Lung (tissue), 11 donors: ENCODE measurements at regions not wholly inside any gene's neighbourhood (a gene's known extent, or its start where the extent isn't known, plus 50 kb on each side); places are given as distances from the start of the nearest gene placed in this dataset.

Source experiments
- ATAC-seq: fragments of 200-7000 bp; cut with Tn5 transposase; one replicate; pipeline ENCODE4 v1.9.1; 2020; ENCODE audit warnings: moderate number of reproducible peaks; ENCODE audit not compliant: insufficient read depth, low FRiP score
- DNase-seq, 3 donors: peaks; one replicate each; pipeline ENCODE4 v3.0.0-alpha.2; 2013 to 2017
- H3K27ac ChIP-seq, 2 donors: one replicate each; pipeline ENCODE4 v1.5.1; 2013; ENCODE audit warnings: mild to moderate bottlenecking in 2 of 2, moderate library complexity in 2 of 2, control low read depth in 1 of 2, inconsistent platforms in 1 of 2, low read depth in 1 of 2, low read length in 1 of 2
- H3K27me3 ChIP-seq, 3 donors: one replicate each; pipeline ENCODE4 v1.5.1; 2013; ENCODE audit warnings: low read length in 2 of 3; ENCODE audit not compliant: control insufficient read depth in 3 of 3, insufficient read depth in 3 of 3
- H3K36me3 ChIP-seq, 4 donors: one replicate each; pipeline ENCODE4 v1.5.1; 2013; ENCODE audit warnings: low read length in 4 of 4, mild to moderate bottlenecking in 1 of 4, moderate library complexity in 1 of 4; ENCODE audit not compliant: control insufficient read depth in 4 of 4, insufficient read depth in 4 of 4
- H3K4me1 ChIP-seq, 5 donors: one replicate each; pipeline ENCODE4 v1.5.1; 2013; ENCODE audit warnings: low read length in 5 of 5, mild to moderate bottlenecking in 2 of 5, moderate library complexity in 1 of 5; ENCODE audit not compliant: control insufficient read depth in 5 of 5, insufficient read depth in 5 of 5
- H3K4me3 ChIP-seq: one replicate; pipeline ENCODE4 v1.5.1; 2013; ENCODE audit warnings: mild to moderate bottlenecking, control low read depth, moderate library complexity
- H3K9ac ChIP-seq, 2 donors: one replicate each; pipeline ENCODE4 v1.5.1; 2013; ENCODE audit warnings: low read length in 2 of 2, control low read depth in 1 of 2; ENCODE audit not compliant: insufficient read depth in 1 of 2
- H3K9me3 ChIP-seq, 4 donors: one replicate each; pipeline ENCODE4 v1.5.1; 2013; ENCODE audit warnings: low read length in 3 of 4, mild to moderate bottlenecking in 1 of 4, moderate library complexity in 1 of 4; ENCODE audit not compliant: control insufficient read depth in 4 of 4, insufficient read depth in 3 of 4
- CTCF ChIP-seq: IDR thresholded peaks from 2 replicates; pipeline ENCODE4 v1.5.1; 2012; ENCODE audit warnings: mild to moderate bottlenecking; ENCODE audit errors: control extremely low read depth, extremely low read depth
- WGBS, 2 donors: extraction: QIAGEN DNeasy Blood & Tissue Kit; methylation state at CpG; one replicate each; pipeline ENCODE4 v1.1.7; 2013; 5-methylcytosine and 5-hydroxymethylcytosine counted together
- donor health status: control.
- donor health status: control.
- donor health status: Bipolar disorder and iron deficiency.
- donor health status: healthy.
- donor health status: DM: yes; HTN: yes; CAD: no.

- Histone ChIP-seq H3K4me3 (no peak overlapping the region), H3K36me3 (no peaks in the 10 kb centered on the region), H3K4me1 (no peaks in the 10 kb centered on the region), H3K9ac (no peak overlapping the region), H3K27me3 (peaks cover 0 to 2% (median 0%) of the 10 kb centered on the region in 3 donors), H3K9me3 (peaks cover 0 to 6% (median 0%) of the 10 kb centered on the region in 4 donors), H3K27ac (no peak overlapping the region)
- TF ChIP-seq CTCF: no peak
- no peak for DNase-seq
- ATAC-seq: no peak
- WGBS, 2 donors: 66 to 68% methylated on average over 9 of the region's 9 CpGs
Measured at GRCh38 chr22:48891688-48892577, 935.7 kb downstream of the BRD1 start.

GRCh38 chr22:48890693-48891554 lies 936.7 kb downstream of the BRD1 start:
- 80 to 87% methylated on average over 14 of the region's 14 CpGs for WGBS, 2 donors

GRCh38 chr22:48889887-48890692 lies 937.6 kb downstream of the BRD1 start:
- no peak for TF ChIP-seq CTCF
- ATAC-seq (no peak), DNase-seq (no peak)
- no peak overlapping the region for H3K27ac ChIP-seq
- H3K4me3 ChIP-seq: no peak overlapping the region
- no peaks in the 10 kb centered on the region for H3K36me3 ChIP-seq
- H3K9ac ChIP-seq: no peak overlapping the region
- H3K9me3 ChIP-seq: peaks cover 0 to 6% (median 0%) of the 10 kb centered on the region in 4 donors
- WGBS, 2 donors: 80 to 86% methylated on average over 22 of the region's 22 CpGs
- peaks cover 0 to 2% (median 0%) of the 10 kb centered on the region in 3 donors for H3K27me3 ChIP-seq
- H3K4me1 ChIP-seq: no peaks in the 10 kb centered on the region

More at GRCh38 chr22:48890693-48891554, 936.7 kb downstream of the BRD1 start:
- H3K27ac ChIP-seq: no peak overlapping the region
- no peaks in the 10 kb centered on the region for H3K36me3 ChIP-seq
- no peak for TF ChIP-seq CTCF
- H3K9me3 ChIP-seq: peaks cover 0 to 6% (median 0%) of the 10 kb centered on the region in 4 donors
- ATAC-seq (no peak), DNase-seq (no peak)
- H3K27me3 ChIP-seq: peaks cover 0 to 2% (median 0%) of the 10 kb centered on the region in 3 donors
- no peak overlapping the region for H3K9ac ChIP-seq
- H3K4me3 ChIP-seq: no peak overlapping the region
- H3K4me1 ChIP-seq: no peaks in the 10 kb centered on the region
